ENCODE measurements at regions not wholly inside any gene's neighbourhood (a gene's known extent, or its start where the extent isn't known, plus 50 kb on each side); places are given as distances from the start of the nearest gene placed in this dataset.

- TF ChIP-seq HDAC2 (IDR thresholded peaks at IDR 0.05; ENCODE audit: borderline replicate concordance in 1 of 2, low read depth in 2 of 2, low read length in 2 of 2): no peak
- no peak for TF ChIP-seq CTCF (IDR thresholded peaks at IDR 0.05; ENCODE audit: control extremely low read depth in 1 of 3, insufficient read depth in 1 of 3, low read depth in 1 of 3, low read length in 3 of 3)
- no peak for TF ChIP-seq TBP (IDR thresholded peaks at IDR 0.05; ENCODE audit: low read depth, low read length)
- TF ChIP-seq MAX (IDR thresholded peaks at IDR 0.05): no peak
- no peak for TF ChIP-seq CHD1 (IDR thresholded peaks at IDR 0.05; ENCODE audit: low read depth, low read length)
Observed at GRCh38 chr3:177452831-177453450, 255.7 kb upstream of the TBL1XR1 start (continued).
